DMS79 treated with DMSO at 0.1 percent for 48 hours (cell line): ENCODE measurements at regions not wholly inside any gene's neighbourhood (a gene's known extent, or its start where the extent isn't known, plus 50 kb on each side); places are given as distances from the start of the nearest gene placed in this dataset.

Source experiments
- DNase-seq: peaks from one replicate; lab custom pipeline; 2025; lab: John Stamatoyannopoulos, UW

DNA sequence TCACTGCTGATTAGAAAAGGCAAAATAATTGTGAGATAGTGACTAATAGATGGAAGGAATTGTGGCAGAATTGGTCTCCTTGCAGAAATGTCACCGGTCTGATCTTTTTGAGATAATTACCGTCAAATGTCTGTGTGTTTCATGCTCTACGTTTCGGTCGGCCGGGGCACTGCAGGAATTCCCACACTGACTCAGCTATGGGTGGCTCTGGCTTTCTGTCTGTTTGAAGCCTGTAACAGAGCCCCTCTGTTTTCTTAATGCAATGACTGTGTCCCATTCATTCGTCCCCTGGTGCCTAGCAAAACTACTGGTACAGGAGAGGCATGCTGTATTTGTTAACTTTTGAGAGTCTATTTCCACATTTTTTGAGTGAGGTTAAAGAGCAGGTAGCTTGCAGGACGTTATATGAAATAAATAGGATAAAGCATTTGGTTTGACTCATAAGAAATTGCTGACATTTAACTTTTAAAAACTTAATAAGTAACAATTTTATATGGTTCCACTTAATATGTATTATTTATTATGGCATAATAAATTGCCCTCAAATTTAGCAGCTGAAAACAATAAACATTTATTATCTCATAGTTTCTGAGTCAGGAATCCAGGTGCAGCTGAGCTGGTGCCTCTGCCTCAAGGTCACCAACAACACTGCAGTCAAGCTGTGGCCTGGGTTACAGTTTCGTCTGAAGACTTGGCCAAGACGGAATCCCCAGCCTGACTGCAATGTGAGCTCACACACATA lies 53.3 kb upstream of the CTBP2 start:
- no peak for DNase-seq

- no peak for DNase-seq
Observed at GRCh38 chr10:125212150-125212809, 51.9 kb upstream of the CTBP2 start.
